ENCODE measurements at regions not wholly inside any gene's neighbourhood (a gene's known extent, or its start where the extent isn't known, plus 50 kb on each side); places are given as distances from the start of the nearest gene placed in this dataset.

DNA sequence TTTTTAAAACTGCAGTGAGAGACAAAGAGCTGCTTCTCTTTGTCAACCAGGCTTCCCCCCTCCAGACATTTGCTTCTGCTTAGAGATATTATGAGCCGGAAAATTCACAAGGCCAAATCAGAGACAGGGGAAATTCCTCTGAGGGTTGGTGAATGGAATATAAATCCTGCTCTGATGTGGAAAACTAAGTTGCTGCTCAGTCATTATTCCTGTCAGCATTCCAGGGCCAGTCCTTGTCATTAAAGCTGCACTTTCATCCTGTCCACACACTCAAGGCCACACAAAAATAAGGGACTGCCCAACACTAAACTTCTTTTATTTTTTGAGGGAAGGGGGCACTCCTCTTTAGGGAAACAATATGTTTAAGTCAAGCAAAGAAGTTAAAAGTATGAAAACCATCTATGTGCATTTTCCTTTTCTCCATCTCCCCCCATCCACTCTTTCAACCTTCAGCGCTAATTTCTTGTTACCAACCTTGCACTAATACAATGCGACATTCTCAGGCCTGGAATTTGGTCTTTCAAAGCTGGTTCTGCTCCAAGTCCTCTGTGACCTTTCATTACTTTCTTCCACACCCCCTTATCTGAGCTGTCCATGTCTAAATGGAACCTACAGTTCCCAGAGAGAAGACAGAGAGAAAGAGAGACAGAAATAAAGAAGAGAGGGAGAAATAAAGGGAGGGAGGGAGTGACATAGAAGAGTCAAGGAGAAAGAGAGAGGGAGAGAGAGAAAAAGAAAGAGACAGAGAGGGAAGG is 118.9 kb upstream of the S1PR3 start:
- TF ChIP-seq, protein P1, sequence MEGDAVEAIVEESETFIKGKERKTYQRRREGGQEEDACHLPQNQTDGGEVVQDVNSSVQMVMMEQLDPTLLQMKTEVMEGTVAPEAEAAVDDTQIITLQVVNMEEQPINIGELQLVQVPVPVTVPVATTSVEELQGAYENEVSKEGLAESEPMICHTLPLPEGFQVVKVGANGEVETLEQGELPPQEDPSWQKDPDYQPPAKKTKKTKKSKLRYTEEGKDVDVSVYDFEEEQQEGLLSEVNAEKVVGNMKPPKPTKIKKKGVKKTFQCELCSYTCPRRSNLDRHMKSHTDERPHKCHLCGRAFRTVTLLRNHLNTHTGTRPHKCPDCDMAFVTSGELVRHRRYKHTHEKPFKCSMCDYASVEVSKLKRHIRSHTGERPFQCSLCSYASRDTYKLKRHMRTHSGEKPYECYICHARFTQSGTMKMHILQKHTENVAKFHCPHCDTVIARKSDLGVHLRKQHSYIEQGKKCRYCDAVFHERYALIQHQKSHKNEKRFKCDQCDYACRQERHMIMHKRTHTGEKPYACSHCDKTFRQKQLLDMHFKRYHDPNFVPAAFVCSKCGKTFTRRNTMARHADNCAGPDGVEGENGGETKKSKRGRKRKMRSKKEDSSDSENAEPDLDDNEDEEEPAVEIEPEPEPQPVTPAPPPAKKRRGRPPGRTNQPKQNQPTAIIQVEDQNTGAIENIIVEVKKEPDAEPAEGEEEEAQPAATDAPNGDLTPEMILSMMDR (IDR thresholded peaks at IDR 0.05): no peak
- TF ChIP-seq POLR2A (IDR thresholded peaks at IDR 0.05): no peak
- TF ChIP-seq EP300 (IDR thresholded peaks at IDR 0.05): no peak

Data from ovary (tissue), 3 donors.